ENCODE measurements at regions not wholly inside any gene's neighbourhood (a gene's known extent, or its start where the extent isn't known, plus 50 kb on each side); places are given as distances from the start of the nearest gene placed in this dataset.
"Not testable (repeated sequence)": the region's sequence is repeated elsewhere in the genome, so short reads cannot be mapped to it uniquely, and the experiment has no call there.

DNA sequence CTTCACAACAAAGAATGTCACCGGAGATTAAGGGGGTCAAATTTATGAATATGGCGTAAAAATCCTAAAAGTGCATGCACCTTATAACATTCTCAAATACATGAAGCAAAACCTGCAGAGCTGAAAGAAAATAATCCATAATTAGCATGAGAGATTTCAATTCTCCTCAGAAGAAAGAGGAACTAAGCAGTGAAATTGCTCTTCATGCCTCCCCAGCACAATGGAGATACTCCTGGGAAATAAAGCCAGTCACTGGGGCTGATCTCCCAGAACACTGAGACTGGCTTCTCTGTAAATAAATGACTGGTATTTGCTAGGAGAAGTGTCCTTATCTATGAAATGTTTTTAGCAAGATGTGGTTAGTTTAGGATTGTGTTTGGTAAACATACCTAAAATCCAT is 68.1 kb downstream of the GOLGA6L6 start:
- DNase-seq (ENCODE audit: low read depth), result not testable (repeated sequence)

DNA sequence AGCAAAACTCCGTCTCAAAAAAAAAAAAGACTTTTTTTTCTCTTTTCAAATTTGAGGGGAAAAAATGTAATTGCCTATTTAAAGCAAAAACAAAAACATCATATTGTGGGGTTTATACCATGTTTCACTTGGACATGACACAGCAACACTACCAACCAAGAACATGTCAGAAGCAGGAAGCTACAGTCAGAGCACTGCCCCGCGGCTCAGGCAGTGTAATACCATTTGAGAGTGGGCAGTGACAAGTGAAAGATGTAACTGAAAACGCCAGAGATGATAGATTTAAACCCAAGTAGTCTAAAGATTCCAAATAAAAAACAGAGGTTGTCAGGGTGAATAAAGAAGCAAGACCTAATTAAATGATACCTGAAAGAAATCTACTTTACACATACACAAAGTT is 68.6 kb downstream of the GOLGA6L6 start:
- not testable (repeated sequence) for DNase-seq (ENCODE audit: low read depth)

DNA sequence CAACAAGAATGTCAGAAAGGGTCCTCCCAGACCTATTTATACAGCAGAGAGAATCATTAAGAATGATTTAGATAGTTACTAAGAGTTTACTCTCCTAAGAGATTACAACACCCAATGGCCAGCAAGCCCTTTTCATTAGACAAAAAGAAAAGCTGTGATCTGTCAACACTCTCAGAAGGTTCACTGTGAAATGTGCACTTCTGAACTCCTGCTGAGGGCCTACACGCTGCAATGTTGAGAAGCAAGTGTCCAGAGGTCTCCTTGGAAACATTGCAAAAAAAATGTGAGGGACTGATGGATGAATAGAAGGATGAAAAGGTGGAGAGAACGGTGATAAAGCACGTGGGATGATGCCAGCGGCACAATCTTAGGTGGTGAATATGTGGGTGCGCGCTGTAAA is 70.8 kb downstream of the GOLGA6L6 start:
- not testable (repeated sequence) for DNase-seq (ENCODE audit: low read depth)

DNA sequence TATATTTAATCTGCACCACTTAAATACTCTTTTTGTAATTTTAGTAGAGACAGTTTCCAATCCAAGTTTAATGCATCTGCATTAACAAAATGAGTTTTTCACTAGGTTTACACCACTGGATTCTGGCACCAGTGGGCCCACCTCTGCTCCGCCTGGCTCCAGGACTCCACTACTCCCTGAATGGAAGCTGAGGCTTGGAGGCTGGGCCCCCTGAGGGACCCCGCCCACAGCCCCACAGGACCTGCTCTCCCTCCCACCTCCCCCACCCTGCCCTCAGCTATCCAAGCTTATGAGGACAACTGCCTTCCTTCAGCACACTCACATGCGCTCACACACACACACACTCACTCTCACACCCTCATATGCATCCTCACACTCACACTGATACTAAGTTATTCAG is 100.5 kb downstream of the GOLGA6L6 start:
- DNase-seq (ENCODE audit: low read depth), result not testable (repeated sequence)

DNA sequence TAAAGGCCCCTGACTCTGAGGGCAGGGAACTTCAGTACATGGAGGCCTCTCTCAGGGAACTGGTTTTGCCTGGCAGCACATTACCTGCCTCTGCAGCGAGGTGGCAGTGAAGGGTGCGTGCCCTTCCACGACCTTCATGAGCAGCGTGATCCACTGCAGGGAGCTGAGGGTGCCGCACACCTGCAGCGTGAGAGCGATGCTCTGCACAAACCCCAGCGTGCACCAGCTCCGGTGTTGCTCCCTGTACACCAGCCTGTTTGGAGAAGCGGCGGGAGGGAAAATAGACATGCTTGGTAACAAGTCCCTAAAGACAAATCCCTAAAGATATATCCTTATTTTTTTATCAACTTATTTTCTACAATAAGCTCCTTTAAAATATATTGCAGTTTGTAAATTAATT is 101.2 kb downstream of the GOLGA6L6 start:
- not testable (repeated sequence) for DNase-seq (ENCODE audit: low read depth)

DNA sequence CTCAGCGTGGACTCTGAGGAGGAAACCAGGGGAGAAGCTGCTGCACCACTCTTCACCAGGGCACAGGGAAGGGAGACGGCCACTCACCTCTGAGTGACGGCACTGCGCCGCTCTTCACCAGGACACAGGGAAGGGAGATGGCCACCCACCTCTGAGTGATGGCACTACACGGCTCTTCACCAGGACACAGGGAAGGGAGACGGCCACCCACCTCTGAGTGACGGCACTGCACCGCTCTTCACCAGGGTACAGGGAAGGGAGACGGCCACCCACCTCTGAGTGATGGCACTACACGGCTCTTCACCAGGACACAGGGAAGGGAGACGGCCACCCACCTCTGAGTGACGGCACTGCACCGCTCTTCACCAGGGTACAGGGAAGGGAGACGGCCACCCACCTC is 102.5 kb downstream of the GOLGA6L6 start:
- not testable (repeated sequence) for DNase-seq (ENCODE audit: low read depth)

DNA sequence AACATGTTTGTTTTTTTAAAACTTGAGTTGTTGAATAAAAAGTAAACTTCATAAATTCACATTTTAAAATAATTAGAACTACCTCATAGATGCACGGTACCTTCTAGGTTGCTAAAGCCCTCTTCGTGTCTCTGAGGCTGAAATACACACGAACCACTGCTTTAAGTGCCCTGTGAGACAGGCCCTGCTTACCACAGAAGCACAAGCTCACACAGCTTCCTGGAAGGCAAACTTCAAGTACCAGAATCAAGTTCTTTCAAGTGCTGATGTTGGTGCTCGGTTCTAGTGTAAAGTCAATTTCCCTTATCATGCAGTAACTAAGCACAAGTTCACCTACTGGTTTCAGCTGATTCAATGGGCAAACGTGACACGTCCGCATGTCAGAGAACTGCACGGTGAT is 103.3 kb downstream of the GOLGA6L6 start:
- not testable (repeated sequence) for DNase-seq (ENCODE audit: low read depth)

DNA sequence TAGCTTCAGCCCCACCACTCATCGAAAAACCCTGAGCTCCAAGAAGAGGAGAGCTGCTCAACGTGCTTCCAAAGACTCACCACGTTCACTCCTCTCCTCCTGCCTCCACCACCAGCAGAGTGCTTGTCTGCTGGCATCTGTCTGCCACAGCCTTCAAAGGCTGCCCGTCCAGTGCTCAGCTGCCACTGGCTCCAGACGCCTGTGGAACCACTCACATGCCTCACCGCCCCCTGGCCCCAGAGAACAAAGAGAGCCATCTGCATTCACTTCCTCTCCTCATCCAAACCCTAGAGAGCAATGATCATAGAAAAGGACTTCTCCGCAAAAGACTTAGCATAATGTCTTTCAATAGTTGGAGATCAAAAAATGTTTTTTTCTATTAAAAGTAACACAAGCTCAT is 108.1 kb downstream of the GOLGA6L6 start:
- not testable (repeated sequence) for DNase-seq (ENCODE audit: low read depth)

DNA sequence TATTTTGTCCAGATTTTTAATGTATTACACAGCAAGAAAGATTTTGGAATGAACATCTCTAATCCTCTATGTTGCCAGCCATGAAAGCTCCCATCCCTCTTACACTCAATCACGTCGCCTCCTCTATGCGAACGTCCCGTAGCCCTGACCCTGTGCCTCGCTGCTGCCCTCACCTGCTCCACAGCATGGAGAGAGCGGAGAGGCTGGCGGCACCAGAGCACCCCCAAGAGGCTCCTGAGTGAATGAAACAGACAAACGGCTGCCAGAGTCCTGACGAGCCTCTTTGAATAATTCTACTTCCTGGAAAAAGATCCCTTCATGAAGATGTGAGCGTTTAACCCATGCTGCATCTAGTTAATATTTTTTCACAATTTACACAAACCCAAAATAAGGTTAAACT is 111.1 kb downstream of the GOLGA6L6 start:
- not testable (repeated sequence) for DNase-seq (ENCODE audit: low read depth)

DNA sequence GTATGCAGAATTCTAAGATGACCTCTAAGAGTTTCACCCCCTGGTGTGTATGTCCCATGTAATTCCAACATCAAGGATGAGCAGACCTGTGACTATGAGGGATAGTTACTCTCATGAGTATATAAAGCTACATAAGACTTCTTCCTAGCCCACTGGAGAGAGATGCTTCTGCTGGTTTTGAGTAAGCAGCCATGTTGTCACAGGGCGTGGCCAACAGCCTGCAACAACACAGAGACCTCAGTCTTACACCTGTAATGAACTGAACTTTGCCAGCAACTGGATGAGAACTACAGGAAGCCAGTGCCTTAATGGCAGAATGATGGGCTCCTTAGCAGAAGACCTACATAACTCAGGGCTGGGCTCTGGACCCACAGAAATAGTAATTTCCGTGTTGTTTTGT is 120.9 kb downstream of the GOLGA6L6 start:
- not testable (repeated sequence) for DNase-seq (ENCODE audit: low read depth)

DNA sequence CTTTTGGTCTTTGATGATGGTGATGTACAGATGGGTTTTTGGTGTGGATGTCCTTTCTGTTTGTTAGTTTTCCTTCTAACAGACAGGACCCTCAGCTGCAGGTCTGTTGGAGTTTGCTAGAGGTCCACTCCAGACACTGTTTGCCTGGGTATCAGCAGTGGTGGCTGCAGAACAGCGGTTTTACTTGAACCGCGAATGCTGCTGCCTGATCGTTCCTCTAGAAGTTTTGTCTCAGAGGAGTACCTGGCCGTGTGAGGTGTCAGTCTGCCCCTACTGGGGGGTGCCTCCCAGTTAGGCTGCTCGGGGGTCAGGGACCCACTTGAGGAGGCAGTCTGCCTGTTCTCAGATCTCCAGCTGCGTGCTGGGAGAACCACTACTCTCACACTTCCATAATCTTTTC is 125.0 kb downstream of the GOLGA6L6 start:
- not testable (repeated sequence) for DNase-seq (ENCODE audit: low read depth)

DNA sequence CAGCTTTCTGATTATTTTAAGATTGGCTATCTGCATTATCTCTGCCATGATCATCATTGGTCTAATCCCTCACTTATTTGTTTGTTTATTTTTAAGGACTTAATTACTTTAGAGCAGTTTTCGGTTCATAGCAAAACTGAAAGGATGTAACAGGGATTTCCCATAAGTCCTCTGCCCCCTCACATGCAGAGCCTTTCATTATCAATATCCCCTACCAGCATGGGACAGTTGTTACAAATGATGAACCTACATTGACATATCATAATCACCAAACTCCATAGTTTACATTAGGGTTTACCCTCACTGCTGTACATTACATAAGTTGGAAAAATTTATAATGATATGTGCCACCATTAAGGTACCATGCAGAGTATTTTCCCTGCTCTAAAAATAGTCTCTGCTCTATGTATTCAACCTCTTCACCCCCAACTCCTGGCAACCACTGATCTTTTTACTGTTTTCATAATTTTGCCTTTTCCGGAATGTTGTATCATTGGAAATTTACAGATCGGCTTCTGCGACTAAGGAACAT is 131.9 kb downstream of the GOLGA6L6 start:
- DNase-seq (ENCODE audit: low read depth), result not testable (repeated sequence)

DNA sequence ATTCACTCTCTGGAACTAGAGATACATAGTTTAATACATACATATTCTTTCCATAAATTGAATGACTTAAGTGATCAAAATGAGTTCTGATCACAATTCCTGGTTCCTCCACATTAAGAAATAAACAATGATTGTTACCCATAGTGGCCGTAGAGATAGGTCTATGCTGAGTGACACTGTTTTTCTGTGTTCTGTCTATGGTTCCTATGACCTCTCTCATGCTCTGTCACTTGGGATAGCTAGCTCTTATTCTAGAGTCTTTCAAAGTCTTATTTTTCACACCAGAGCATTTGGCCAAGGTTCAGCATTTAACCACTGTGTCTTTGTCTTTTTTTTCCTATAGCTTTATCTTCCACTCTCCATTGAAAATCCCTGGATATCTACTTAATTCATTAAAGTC is 132.4 kb downstream of the GOLGA6L6 start:
- no peak for DNase-seq (ENCODE audit: low read depth)

DNA sequence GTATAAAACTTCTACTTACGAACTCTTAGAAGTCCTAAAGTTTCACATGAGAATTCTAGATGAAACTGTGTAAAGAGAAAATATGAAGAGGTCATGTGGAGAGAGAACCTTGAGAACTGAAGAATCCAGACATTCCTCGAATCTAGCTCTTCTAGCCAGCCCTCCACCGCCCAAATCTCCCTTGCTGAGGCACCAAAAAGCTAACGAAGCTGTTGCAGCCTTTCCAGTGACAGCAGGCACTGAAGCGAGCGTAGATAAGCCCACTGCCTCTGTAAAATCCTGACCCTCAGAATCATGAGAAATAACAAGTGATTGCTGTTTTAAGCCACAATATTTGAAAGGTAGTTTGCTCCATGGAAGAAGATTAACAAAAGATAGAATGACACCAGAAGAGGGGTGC is 134.0 kb downstream of the GOLGA6L6 start:
- no peak for DNase-seq (ENCODE audit: low read depth)

DNA sequence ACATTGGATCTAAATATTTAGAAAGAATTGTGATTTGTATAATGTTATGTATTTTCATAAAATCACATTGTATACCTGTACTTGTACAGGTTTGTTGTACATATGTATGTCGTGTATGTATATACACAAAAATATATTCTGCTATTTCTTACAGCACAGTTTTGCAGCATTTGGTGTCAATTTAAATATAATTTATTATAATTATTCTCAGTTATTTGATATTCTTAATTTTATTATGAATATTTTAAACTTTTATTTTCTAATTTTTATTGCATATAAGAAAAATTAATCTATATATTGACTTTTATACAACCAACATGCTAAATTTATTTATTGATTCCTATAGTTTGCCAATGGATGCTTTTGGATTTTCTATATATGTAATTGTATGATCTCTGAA is 137.0 kb downstream of the GOLGA6L6 start:
- not testable (repeated sequence) for DNase-seq (ENCODE audit: low read depth)

DNA sequence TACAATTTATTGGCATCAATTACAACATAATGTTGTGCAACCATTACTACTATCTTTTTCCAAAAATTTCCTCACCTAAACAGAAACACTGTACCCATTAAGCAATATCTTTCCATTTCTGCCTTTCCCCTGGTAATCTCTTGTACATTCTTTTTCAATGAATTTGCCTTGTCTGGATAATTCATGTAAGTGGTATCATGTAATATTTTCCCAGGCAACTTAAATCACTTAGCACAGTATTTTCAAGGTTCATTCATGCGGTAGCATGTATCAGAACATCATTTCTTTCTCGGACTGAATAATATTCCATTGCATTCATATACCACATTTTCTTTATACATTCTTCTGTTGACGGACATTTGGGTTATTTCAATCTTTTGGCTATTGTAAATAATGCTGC is 139.0 kb downstream of the GOLGA6L6 start:
- not testable (repeated sequence) for DNase-seq (ENCODE audit: low read depth)

DNA sequence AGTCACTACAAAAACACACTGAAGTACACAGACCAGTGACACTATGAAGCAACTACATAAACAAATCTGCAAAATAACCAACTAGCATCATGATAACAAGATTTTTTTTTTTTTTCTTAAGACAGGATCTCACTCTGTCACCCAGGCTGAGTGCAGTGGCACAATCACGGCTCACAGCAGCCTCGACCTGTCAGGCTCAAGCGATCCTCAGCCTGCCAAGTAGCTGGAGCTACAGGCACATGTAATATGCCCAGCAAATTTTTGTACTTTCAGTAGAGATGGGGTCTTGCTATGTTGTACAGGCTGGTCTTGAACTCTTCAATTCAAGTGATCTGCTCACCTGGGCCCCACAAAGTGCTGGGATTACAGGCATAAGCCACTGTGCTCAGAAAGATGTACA is 140.5 kb downstream of the GOLGA6L6 start:
- DNase-seq (ENCODE audit: low read depth), result not testable (repeated sequence)

DNA sequence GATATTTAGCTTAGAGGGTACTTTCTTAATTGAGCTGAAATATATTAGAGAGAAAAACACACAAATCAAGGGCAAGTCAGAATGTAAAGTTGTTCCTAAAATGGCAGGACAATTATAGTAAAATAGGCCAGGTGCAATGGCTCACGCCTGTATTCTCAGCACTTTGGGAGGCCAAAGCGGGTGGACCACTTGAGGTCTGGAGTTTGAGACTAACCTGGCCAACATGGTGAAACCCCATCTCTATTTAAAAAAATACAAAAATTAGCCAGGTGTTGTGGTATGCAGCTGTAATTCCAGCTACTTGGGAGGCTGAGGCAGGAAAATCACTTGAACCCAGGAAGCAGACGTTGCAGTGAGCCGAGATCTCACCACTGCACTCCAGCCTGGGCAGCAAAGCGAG is 142.9 kb downstream of the GOLGA6L6 start:
- not testable (repeated sequence) for DNase-seq (ENCODE audit: low read depth)

DNA sequence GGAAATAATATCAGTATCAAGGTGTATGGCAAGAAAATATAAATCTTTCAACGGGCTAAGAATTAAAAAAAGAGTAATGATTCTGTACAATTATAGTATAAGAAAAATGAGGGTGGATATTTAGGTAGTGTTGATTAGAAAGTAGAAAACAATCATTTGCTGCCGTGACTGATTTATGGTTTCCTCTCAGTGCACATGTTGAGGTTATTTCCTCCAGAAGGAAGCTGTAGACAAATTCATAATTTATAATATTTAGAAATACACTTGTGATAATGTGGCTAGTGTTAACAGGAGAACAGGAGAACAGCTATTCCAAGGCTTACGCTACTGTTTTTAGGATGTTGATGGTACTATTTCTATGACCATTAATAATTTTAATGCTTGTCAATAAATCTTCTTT is 153.4 kb downstream of the GOLGA6L6 start:
- not testable (repeated sequence) for DNase-seq (ENCODE audit: low read depth)

DNA sequence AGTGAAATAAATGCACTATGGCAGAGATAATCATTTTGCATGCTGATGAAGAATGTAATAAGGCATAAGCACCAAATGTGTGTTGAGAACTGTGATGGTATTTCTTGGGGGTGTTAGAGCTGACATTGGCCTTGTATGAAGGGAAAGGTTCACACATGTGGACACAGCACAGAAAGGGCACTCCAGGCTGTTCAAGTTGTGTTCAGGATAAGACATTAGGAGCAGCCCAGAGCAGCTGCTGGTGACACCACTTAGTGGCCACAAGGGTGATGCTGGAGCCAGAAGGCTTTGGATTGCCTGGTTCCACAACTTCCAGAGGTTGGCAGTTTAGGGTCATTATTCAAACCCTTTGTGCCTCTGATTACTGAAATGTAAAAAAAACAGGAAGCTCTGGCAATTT is 155.4 kb downstream of the GOLGA6L6 start:
- no peak for DNase-seq (ENCODE audit: low read depth)

DNA sequence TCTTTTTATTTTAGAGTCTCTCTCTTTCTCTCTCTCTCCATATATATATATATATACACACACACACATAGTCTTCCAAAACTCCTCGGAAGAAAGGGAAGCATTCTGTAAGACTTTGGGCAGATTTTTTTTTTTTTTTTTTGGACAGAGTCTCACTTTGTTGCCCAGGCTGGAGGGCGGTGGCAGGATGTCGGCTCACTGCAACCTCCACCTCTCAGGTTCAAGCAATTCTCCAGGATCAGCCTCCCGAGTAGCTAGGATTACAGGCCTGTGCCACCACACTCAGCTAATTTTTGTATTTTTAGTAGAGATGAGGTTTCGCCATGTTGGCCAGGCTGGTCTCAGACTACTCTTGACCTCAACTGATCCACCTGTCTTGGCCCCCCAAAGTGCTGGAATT is 161.4 kb downstream of the GOLGA6L6 start:
- DNase-seq (ENCODE audit: low read depth), result not testable (repeated sequence)

DNA sequence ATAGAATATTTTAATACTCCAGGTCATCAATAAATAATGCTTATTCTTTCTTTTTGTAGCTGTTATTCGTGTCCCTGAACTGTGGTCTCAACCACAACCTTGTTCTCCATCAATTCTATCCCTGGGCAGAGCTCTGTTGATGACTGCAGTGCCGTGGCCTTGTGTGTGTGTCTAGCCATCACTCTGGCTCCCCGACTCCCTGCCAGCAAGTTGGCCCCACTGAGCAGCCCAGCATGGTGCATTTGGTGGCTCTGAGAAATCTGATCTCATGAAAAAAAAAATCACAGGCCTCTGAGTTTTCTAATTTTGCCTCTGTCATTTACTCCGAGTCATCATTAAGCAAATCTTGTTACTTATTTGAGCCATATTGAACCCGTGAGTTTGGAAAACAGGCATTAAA is 164.7 kb downstream of the GOLGA6L6 start:
- DNase-seq (ENCODE audit: low read depth), result no peak

DNA sequence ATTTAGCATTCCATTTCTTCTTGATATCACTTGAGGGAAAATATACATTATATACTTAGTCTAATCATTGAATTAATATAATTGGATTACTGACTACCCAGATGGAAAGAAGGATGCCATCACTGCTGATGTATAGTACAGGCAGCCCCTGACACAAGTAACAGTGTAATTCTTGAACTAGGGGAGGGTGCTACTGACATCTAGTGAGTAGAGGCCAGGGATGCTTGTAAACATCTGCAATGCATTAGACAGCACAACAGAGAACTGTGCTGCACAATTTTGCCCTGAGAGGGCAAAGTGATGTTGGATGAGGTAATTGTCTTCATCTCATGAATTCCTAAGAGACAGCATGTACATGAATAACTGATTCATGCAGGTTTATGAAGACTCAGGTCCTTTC is 169.2 kb downstream of the GOLGA6L6 start:
- not testable (repeated sequence) for DNase-seq (ENCODE audit: low read depth)

DNA sequence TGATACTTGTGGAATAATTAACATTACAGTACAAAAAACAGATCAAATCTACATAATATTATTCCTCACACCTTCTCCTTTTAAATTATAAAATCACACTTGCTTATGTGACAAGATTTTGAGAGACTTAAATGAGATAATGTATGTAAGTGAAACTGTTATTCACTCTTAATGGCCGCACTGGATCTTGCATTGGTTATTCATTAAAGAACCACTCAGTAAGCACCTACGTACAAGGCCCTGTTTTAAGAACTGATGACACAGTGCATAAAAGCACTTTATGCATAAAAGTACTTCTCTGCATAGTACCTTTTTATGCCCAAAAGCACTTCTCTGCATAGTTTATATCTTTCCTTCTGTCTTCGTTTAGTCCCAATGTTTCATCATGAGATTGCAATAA is 172.1 kb downstream of the GOLGA6L6 start:
- no peak for DNase-seq (ENCODE audit: low read depth)

DNA sequence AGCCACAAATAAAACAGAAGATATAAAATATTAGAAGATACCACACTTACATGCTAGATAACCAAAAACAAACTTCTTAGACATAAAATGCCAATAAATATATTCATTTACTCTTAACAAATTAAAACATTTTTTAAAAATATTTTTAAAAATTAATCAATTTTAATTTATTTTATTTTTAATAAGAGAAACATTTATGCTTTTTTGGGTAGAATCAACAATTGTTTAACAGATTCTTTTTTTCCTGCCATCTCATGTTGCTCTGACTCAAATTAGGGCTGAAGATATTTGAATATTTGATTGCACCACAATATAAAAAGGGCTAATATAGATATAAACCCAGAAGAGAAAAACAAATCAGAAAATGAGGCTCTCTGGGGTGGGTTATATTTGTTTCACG is 172.6 kb downstream of the GOLGA6L6 start:
- DNase-seq (ENCODE audit: low read depth), result no peak
